ENCODE measurements at regions not wholly inside any gene's neighbourhood (a gene's known extent, or its start where the extent isn't known, plus 50 kb on each side); places are given as distances from the start of the nearest gene placed in this dataset.

DNA sequence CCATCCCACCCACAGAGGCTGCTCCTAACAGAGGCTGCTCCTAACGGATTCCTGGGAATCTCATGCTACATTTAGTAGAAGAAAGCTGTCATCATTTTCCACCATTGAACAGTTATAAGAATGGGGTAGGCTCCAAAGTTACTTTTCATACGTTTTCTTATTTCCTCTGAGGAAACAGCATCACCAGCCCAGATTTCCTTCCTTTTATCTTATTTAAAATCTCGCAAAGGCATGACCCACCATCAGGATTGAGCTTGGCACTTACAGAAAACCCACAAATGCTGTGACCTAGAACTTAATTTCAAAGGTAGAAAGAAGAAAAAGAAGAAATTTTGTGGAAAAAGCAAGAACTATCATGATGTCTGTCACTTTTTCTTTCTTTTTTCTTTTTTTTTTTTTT, 168.0 kb downstream of the LY86 start:
- H3K4me3 Mint-ChIP-seq = no peak overlapping the region
- Histone ChIP-seq H3K4me1 (ENCODE audit: insufficient read depth) (peaks cover 14% of the 10 kb centered on the region), H2AFZ (no peak overlapping the region), H3K79me2 (replicated peaks; ENCODE audit: insufficient read depth) (no peaks in the 10 kb centered on the region), H3K9me2 (ENCODE audit: insufficient read depth) (0 out of 2 replicates have a peak, but pooled peaks cover 8% of the 10 kb centered on the region), H3K4me2 (no peak overlapping the region), H3F3A (replicated peaks; ENCODE audit: low read depth) (no peaks in the 10 kb centered on the region), H3K36me3 (ENCODE audit: insufficient read depth) (no peaks in the 10 kb centered on the region), H4K20me1 (replicated peaks; ENCODE audit: insufficient read depth) (no peaks in the 10 kb centered on the region), H3K27me3 (ENCODE audit: insufficient read depth) (no peaks in the 10 kb centered on the region), H3K27ac (ENCODE audit: low read depth) (no peak overlapping the region), H3K4me3 (no peak overlapping the region)
- no peak overlapping the region for H3K27ac Mint-ChIP-seq
- TF ChIP-seq POLR2AphosphoS5 (IDR thresholded peaks at IDR 0.05; ENCODE audit: low read depth) = no peak
- no peak for TF ChIP-seq EZH2phosphoT487 (IDR thresholded peaks at IDR 0.05; ENCODE audit: unreplicated experiment)
- no peak for TF ChIP-seq ZNF331 (CRISPR knock-in tag; IDR thresholded peaks at IDR 0.05; ENCODE audit: low read depth)
- TF ChIP-seq, protein P1, sequence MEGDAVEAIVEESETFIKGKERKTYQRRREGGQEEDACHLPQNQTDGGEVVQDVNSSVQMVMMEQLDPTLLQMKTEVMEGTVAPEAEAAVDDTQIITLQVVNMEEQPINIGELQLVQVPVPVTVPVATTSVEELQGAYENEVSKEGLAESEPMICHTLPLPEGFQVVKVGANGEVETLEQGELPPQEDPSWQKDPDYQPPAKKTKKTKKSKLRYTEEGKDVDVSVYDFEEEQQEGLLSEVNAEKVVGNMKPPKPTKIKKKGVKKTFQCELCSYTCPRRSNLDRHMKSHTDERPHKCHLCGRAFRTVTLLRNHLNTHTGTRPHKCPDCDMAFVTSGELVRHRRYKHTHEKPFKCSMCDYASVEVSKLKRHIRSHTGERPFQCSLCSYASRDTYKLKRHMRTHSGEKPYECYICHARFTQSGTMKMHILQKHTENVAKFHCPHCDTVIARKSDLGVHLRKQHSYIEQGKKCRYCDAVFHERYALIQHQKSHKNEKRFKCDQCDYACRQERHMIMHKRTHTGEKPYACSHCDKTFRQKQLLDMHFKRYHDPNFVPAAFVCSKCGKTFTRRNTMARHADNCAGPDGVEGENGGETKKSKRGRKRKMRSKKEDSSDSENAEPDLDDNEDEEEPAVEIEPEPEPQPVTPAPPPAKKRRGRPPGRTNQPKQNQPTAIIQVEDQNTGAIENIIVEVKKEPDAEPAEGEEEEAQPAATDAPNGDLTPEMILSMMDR (conservative IDR thresholded peaks at IDR 0.05; ENCODE audit: low read depth in 2 of 2) = no peak
- no peak for TF ChIP-seq EZH2 (IDR thresholded peaks at IDR 0.05; ENCODE audit: low read depth, unreplicated experiment)
- no peak for TF ChIP-seq NANOG (IDR thresholded peaks at IDR 0.05; ENCODE audit: borderline replicate concordance)
- TF ChIP-seq, protein P2, sequence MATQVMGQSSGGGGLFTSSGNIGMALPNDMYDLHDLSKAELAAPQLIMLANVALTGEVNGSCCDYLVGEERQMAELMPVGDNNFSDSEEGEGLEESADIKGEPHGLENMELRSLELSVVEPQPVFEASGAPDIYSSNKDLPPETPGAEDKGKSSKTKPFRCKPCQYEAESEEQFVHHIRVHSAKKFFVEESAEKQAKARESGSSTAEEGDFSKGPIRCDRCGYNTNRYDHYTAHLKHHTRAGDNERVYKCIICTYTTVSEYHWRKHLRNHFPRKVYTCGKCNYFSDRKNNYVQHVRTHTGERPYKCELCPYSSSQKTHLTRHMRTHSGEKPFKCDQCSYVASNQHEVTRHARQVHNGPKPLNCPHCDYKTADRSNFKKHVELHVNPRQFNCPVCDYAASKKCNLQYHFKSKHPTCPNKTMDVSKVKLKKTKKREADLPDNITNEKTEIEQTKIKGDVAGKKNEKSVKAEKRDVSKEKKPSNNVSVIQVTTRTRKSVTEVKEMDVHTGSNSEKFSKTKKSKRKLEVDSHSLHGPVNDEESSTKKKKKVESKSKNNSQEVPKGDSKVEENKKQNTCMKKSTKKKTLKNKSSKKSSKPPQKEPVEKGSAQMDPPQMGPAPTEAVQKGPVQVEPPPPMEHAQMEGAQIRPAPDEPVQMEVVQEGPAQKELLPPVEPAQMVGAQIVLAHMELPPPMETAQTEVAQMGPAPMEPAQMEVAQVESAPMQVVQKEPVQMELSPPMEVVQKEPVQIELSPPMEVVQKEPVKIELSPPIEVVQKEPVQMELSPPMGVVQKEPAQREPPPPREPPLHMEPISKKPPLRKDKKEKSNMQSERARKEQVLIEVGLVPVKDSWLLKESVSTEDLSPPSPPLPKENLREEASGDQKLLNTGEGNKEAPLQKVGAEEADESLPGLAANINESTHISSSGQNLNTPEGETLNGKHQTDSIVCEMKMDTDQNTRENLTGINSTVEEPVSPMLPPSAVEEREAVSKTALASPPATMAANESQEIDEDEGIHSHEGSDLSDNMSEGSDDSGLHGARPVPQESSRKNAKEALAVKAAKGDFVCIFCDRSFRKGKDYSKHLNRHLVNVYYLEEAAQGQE (IDR thresholded peaks at IDR 0.05; ENCODE audit: unreplicated experiment) = no peak
- no peak for TF ChIP-seq JUNB (IDR thresholded peaks at IDR 0.05; ENCODE audit: unreplicated experiment)
- no peak for TF ChIP-seq STAT1 (IDR thresholded peaks at IDR 0.05; ENCODE audit: unreplicated experiment)
- TF ChIP-seq, protein P3, sequence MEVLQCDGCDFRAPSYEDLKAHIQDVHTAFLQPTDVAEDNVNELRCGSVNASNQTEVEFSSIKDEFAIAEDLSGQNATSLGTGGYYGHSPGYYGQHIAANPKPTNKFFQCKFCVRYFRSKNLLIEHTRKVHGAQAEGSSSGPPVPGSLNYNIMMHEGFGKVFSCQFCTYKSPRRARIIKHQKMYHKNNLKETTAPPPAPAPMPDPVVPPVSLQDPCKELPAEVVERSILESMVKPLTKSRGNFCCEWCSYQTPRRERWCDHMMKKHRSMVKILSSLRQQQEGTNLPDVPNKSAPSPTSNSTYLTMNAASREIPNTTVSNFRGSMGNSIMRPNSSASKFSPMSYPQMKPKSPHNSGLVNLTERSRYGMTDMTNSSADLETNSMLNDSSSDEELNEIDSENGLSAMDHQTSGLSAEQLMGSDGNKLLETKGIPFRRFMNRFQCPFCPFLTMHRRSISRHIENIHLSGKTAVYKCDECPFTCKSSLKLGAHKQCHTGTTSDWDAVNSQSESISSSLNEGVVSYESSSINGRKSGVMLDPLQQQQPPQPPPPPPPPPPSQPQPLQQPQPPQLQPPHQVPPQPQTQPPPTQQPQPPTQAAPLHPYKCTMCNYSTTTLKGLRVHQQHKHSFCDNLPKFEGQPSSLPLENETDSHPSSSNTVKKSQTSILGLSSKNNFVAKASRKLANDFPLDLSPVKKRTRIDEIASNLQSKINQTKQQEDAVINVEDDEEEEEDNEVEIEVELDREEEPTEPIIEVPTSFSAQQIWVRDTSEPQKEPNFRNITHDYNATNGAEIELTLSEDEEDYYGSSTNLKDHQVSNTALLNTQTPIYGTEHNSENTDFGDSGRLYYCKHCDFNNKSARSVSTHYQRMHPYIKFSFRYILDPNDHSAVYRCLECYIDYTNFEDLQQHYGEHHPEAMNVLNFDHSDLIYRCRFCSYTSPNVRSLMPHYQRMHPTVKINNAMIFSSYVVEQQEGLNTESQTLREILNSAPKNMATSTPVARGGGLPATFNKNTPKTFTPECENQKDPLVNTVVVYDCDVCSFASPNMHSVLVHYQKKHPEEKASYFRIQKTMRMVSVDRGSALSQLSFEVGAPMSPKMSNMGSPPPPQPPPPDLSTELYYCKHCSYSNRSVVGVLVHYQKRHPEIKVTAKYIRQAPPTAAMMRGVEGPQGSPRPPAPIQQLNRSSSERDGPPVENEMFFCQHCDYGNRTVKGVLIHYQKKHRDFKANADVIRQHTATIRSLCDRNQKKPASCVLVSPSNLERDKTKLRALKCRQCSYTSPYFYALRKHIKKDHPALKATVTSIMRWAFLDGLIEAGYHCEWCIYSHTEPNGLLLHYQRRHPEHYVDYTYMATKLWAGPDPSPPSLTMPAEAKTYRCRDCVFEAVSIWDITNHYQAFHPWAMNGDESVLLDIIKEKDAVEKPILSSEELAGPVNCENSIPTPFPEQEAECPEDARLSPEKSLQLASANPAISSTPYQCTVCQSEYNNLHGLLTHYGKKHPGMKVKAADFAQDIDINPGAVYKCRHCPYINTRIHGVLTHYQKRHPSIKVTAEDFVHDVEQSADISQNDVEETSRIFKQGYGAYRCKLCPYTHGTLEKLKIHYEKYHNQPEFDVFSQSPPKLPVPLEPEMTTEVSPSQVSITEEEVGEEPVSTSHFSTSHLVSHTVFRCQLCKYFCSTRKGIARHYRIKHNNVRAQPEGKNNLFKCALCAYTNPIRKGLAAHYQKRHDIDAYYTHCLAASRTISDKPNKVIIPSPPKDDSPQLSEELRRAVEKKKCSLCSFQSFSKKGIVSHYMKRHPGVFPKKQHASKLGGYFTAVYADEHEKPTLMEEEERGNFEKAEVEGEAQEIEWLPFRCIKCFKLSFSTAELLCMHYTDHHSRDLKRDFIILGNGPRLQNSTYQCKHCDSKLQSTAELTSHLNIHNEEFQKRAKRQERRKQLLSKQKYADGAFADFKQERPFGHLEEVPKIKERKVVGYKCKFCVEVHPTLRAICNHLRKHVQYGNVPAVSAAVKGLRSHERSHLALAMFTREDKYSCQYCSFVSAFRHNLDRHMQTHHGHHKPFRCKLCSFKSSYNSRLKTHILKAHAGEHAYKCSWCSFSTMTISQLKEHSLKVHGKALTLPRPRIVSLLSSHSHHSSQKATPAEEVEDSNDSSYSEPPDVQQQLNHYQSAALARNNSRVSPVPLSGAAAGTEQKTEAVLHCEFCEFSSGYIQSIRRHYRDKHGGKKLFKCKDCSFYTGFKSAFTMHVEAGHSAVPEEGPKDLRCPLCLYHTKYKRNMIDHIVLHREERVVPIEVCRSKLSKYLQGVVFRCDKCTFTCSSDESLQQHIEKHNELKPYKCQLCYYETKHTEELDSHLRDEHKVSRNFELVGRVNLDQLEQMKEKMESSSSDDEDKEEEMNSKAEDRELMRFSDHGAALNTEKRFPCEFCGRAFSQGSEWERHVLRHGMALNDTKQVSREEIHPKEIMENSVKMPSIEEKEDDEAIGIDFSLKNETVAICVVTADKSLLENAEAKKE (CRISPR knock-in tag; IDR thresholded peaks at IDR 0.05) = no peak
- TF ChIP-seq, protein P4, sequence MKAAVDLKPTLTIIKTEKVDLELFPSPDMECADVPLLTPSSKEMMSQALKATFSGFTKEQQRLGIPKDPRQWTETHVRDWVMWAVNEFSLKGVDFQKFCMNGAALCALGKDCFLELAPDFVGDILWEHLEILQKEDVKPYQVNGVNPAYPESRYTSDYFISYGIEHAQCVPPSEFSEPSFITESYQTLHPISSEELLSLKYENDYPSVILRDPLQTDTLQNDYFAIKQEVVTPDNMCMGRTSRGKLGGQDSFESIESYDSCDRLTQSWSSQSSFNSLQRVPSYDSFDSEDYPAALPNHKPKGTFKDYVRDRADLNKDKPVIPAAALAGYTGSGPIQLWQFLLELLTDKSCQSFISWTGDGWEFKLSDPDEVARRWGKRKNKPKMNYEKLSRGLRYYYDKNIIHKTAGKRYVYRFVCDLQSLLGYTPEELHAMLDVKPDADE (IDR thresholded peaks at IDR 0.05) = no peak
- TF ChIP-seq CREB1 (CRISPR knock-in tag; IDR thresholded peaks at IDR 0.05; ENCODE audit: low read depth) = no peak
- TF ChIP-seq ZNF114 (CRISPR knock-in tag; IDR thresholded peaks at IDR 0.05) = no peak
- DNase-seq (ENCODE audit: low spot score) (no peak), ATAC-seq (no peak)
- no peaks in the 10 kb centered on the region for H3K9me3 Mint-ChIP-seq
- peaks cover 5% of the 10 kb centered on the region for H3K27me3 Mint-ChIP-seq (ENCODE audit: insufficient read depth, low read depth, poor library complexity)
- peaks cover 30% of the 10 kb centered on the region for H3K4me1 Mint-ChIP-seq
- H3K36me3 Mint-ChIP-seq (ENCODE audit: low read depth) = no peaks in the 10 kb centered on the region
